Panc1 (cell line): ENCODE measurements at regions not wholly inside any gene's neighbourhood (a gene's known extent, or its start where the extent isn't known, plus 50 kb on each side); places are given as distances from the start of the nearest gene placed in this dataset.

ENCODE experiments used
- ATAC-seq: fragments of 200-7000 bp; cut with Tn5 transposase; 2 replicates; pipeline ENCODE4 v1.9.1; 2020; ENCODE audit warnings: mild to moderate bottlenecking, moderate library complexity
- BruUV-seq: library from RNA; stranded (reverse); fragments of 400-500 nt; replicated peaks from 2 replicates; lab custom pipeline; 2021; lab: Mats Ljungman, UMichigan
- CTCF ChIA-PET: fragments of 300-600 bp; sonication (Branson Sonifier 250); formaldehyde crosslinking; loops from one replicate; lab custom pipeline; 2022; ENCODE audit warnings: antibody characterized with exemption; lab: Charles Lee
- POLR2A ChIA-PET: fragments of 300-600 bp; sonication (Branson Sonifier 250); formaldehyde crosslinking; loops from one replicate; lab custom pipeline; 2022; ENCODE audit warnings: antibody characterized with exemption; lab: Charles Lee
- DNase-seq: peaks from one replicate; pipeline ENCODE4 v3.0.0-alpha.2; 2010; ENCODE audit warnings: low read depth, low spot score
- H3K27ac ChIP-seq: 2 replicates; pipeline ENCODE4 v1.5.1; 2011; ENCODE audit warnings: mild to moderate bottlenecking, low read length, inconsistent platforms
- H3K27me3 ChIP-seq: fragments of 200-500 bp; sonication (Bioruptor generic); 2 replicates; pipeline ENCODE4 v1.6.0; 2014; ENCODE audit warnings: low read length, inconsistent platforms; ENCODE audit not compliant: control insufficient read depth, insufficient read depth
- H3K36me3 ChIP-seq: fragments of 200-500 bp; sonication (Bioruptor generic); 2 replicates; pipeline ENCODE4 v1.5.1; 2014; ENCODE audit warnings: inconsistent platforms, mild to moderate bottlenecking, low read length, moderate library complexity; ENCODE audit not compliant: control insufficient read depth, insufficient read depth
- H3K4me1 ChIP-seq: 2 replicates; pipeline ENCODE4 v1.5.1; 2011; ENCODE audit warnings: inconsistent platforms, mild to moderate bottlenecking, low read length, moderate library complexity; ENCODE audit not compliant: control insufficient read depth, insufficient read depth
- H3K4me3 ChIP-seq, 2 experiments: 2 replicates each; pipeline ENCODE4 v1.5.1; 2011 to 2012; ENCODE audit warnings: low read depth in 2 of 2, low read length in 2 of 2, mild to moderate bottlenecking in 2 of 2, inconsistent platforms in 1 of 2, moderate library complexity in 1 of 2
- H3K9me3 ChIP-seq: fragments of 200-500 bp; sonication (Bioruptor generic); 2 replicates; pipeline ENCODE4 v1.5.1; 2014; ENCODE audit warnings: low read depth, mild to moderate bottlenecking, inconsistent platforms, low read length, moderate library complexity; ENCODE audit not compliant: control insufficient read depth, insufficient read depth
- CTCF ChIP-seq: fragments of 450-650 bp; IDR thresholded peaks from 2 replicates; pipeline ENCODE4 v1.5.1; 2017; ENCODE audit warnings: mild to moderate bottlenecking
- POLR2AphosphoS5 ChIP-seq: IDR thresholded peaks from 2 replicates; pipeline ENCODE4 v1.6.1; 2012; ENCODE audit warnings: mild to moderate bottlenecking, low read depth, low read length, moderate library complexity
- REST ChIP-seq, 2 experiments: IDR thresholded peaks; 2 replicates each; pipeline ENCODE4 v1.6.1; 2011 to 2012; ENCODE audit warnings: low read depth in 2 of 2, control low read depth in 1 of 2, low read length in 1 of 2, mild to moderate bottlenecking in 1 of 2, moderate library complexity in 1 of 2; ENCODE audit not compliant: insufficient read depth in 1 of 2
- SIN3A ChIP-seq: IDR thresholded peaks from 2 replicates; pipeline ENCODE4 v1.6.1; 2012; ENCODE audit warnings: low read depth, mild to moderate bottlenecking, low read length, moderate library complexity, borderline replicate concordance; ENCODE audit not compliant: insufficient read depth
- TCF7L2 ChIP-seq: IDR thresholded peaks from 2 replicates; pipeline ENCODE4 v1.6.1; 2011; ENCODE audit warnings: mild to moderate bottlenecking, low read depth, low read length, inconsistent platforms
- in situ Hi-C: cut with HindIII; loops from 2 replicates; pipeline ENCODE4 v1.10.0; 2016; ENCODE audit warnings: low sequenced_read_pairs, low pct_unique_long_range_greater_than_20kb
- intact Hi-C: fragments of 100-400 bp; cut with micrococcal nuclease; formaldehyde crosslinking; loops from one replicate; pipeline ENCODE4 v1.10.0; 2022; ENCODE audit not compliant: unreplicated experiment

GRCh38 chr3:159785273-159785708, 203.3 kb upstream of the IL12A start:
- H3K27ac ChIP-seq = no peak overlapping the region; the same call in 1 of the 2 replicates
- no peak for TF ChIP-seq REST (IDR thresholded peaks at IDR 0.05; ENCODE audit: insufficient read depth in 1 of 2, low read depth in 2 of 2, low read length in 1 of 2)
- TF ChIP-seq CTCF = no peak
- no peak for TF ChIP-seq TCF7L2
- no peak for TF ChIP-seq SIN3A
- no peak for TF ChIP-seq POLR2AphosphoS5

GRCh38 chr3:159786489-159787177, 202.0 kb upstream of the IL12A start:
- BruUV-seq = no TSS peak

More at GRCh38 chr3:159785273-159785708, 203.3 kb upstream of the IL12A start:
- no peaks in the 10 kb centered on the region for H3K36me3 ChIP-seq
- ChIA-PET POLR2A (interaction anchor here (0.6 to 1.1 kb wide), 2 partner anchors 19 to 45 kb away, joined by 3 to 6 read pairs; no protein-coding TSS in a partner anchor), CTCF (no interaction called here)
- peaks cover 35% of the 10 kb centered on the region for H3K4me1 ChIP-seq
- in situ Hi-C loops = no loop called here
- H3K4me3 ChIP-seq = no peak overlapping the region
- no peaks in the 10 kb centered on the region for H3K9me3 ChIP-seq
- DNase-seq (no peak), ATAC-seq (no peak)
- intact Hi-C loops = no loop called here
- BruUV-seq = no TSS peak
- no peaks in the 10 kb centered on the region for H3K27me3 ChIP-seq

More at GRCh38 chr3:159786489-159787177, 202.0 kb upstream of the IL12A start:
- Histone ChIP-seq H3K4me1 (peaks cover 35% of the 10 kb centered on the region), H3K4me3 (peak overlapping the region in 1 of 2 experiments; percentile 17; a peak in 1 of 4 replicates), H3K36me3 (no peaks in the 10 kb centered on the region), H3K27me3 (no peaks in the 10 kb centered on the region), H3K27ac (peak overlapping the region; percentile 77), H3K9me3 (no peaks in the 10 kb centered on the region)
- intact Hi-C loops = no loop called here
- no peak for TF ChIP-seq REST (IDR thresholded peaks at IDR 0.05; ENCODE audit: insufficient read depth in 1 of 2, low read depth in 2 of 2, low read length in 1 of 2)
- no peak for TF ChIP-seq SIN3A
- TF ChIP-seq CTCF = no peak
- TF ChIP-seq TCF7L2 = no peak
- TF ChIP-seq POLR2AphosphoS5 = no peak
- ChIA-PET POLR2A (no interaction called here), CTCF (interaction anchor here (1.3 kb wide), 1 partner anchor 21 kb away, joined by 5 read pairs; no protein-coding TSS in a partner anchor)
- ATAC-seq (peak; percentile 45; the same call in 1 of the 2 replicates), DNase-seq (no peak)
- in situ Hi-C loops = no loop called here
